WTC11 (cell line): ENCODE measurements at regions not wholly inside any gene's neighbourhood (a gene's known extent, or its start where the extent isn't known, plus 50 kb on each side); places are given as distances from the start of the nearest gene placed in this dataset.

Experiments used
- ATAC-seq: fragments of 200-7000 bp; cut with Tn5 transposase; 2 replicates; pipeline ENCODE4 v1.10.0; 2021; ENCODE audit warnings: mild to moderate bottlenecking, moderate library complexity
- CTCF ChIA-PET: fragments of 300-600 bp; sonication (Branson Sonifier 250); formaldehyde crosslinking; loops from one replicate; lab custom pipeline; 2021; ENCODE audit warnings: antibody characterized with exemption; lab: Charles Lee
- POLR2A ChIA-PET: fragments of 350-600 bp; sonication (Branson Sonifier 250); formaldehyde crosslinking; loops from one replicate; lab custom pipeline; 2021; ENCODE audit warnings: antibody characterized with exemption; lab: Charles Lee
- DNase-seq: peaks from one replicate; pipeline ENCODE4 v3.0.0; 2021; ENCODE audit warnings: low spot score
- H3K27ac Mint-ChIP-seq: 2 replicates; pipeline ENCODE4 v1.8.0; 2021; ENCODE audit warnings: mixed read lengths
- H3K27me3 Mint-ChIP-seq: 2 replicates; pipeline ENCODE4 v1.8.0; 2021; ENCODE audit warnings: low read depth, mild to moderate bottlenecking, moderate library complexity, mixed read lengths
- H3K36me3 Mint-ChIP-seq: 2 replicates; pipeline ENCODE4 v1.8.0; 2021; ENCODE audit warnings: mixed read lengths
- H3K4me1 Mint-ChIP-seq: 2 replicates; pipeline ENCODE4 v1.8.0; 2022; ENCODE audit warnings: mixed read lengths
- H3K4me3 Mint-ChIP-seq: 2 replicates; pipeline ENCODE4 v1.8.0; 2021; ENCODE audit warnings: mild to moderate bottlenecking, moderate library complexity, mixed read lengths
- H3K9me3 Mint-ChIP-seq: 2 replicates; pipeline ENCODE4 v1.8.0; 2021; ENCODE audit warnings: mixed read lengths
- AR ChIP-seq: fragments of 250-450 bp; sonication (Bioruptor Pico); IDR thresholded peaks from 2 replicates; pipeline ENCODE4 v1.9.0; 2021; ENCODE audit warnings: mild to moderate bottlenecking
- ATF1 ChIP-seq: sonication (generic); formaldehyde crosslinking; IDR thresholded peaks from 2 replicates; pipeline ENCODE4 v1.8.1; 2023; ENCODE audit warnings: mild to moderate bottlenecking, moderate library complexity, missing genetic modification reagents
- CDX4 ChIP-seq: fragments of 250-450 bp; sonication (Bioruptor Pico); IDR thresholded peaks from 2 replicates; pipeline ENCODE4 v1.9.0; 2021; ENCODE audit warnings: moderate library complexity, mild to moderate bottlenecking, inconsistent platforms, borderline replicate concordance
- CTCF ChIP-seq: fragments of 200-600 bp; IDR thresholded peaks from 2 replicates; pipeline ENCODE4 v1.8.0; 2022; ENCODE audit warnings: antibody characterized with exemption
- FOXP1 ChIP-seq: sonication (generic); formaldehyde crosslinking; IDR thresholded peaks from 2 replicates; pipeline ENCODE4 v1.8.0; 2022; ENCODE audit warnings: missing genetic modification reagents, mild to moderate bottlenecking, moderate library complexity, borderline replicate concordance
- GRHL2 ChIP-seq: fragments of 250-450 bp; sonication (Bioruptor Pico); IDR thresholded peaks from 2 replicates; pipeline ENCODE4 v1.8.0; 2022; ENCODE audit warnings: mild to moderate bottlenecking, moderate library complexity; ENCODE audit not compliant: insufficient replicate concordance, severe bottlenecking
- HMGA2 ChIP-seq: fragments of 250-450 bp; sonication (Bioruptor Pico); IDR thresholded peaks from 2 replicates; pipeline ENCODE4 v1.4.0; 2021; ENCODE audit warnings: mild to moderate bottlenecking, moderate library complexity
- IRF2 ChIP-seq: sonication (generic); formaldehyde crosslinking; IDR thresholded peaks from 2 replicates; pipeline ENCODE4 v1.8.0; 2022; ENCODE audit warnings: low read depth, missing genetic modification reagents, borderline replicate concordance
- NR2C2 ChIP-seq: sonication (generic); formaldehyde crosslinking; IDR thresholded peaks from 2 replicates; pipeline ENCODE4 v1.8.0; 2022; ENCODE audit warnings: mild to moderate bottlenecking, missing genetic modification reagents
- OVOL2 ChIP-seq: fragments of 250-450 bp; sonication (Bioruptor Pico); IDR thresholded peaks from 2 replicates; pipeline ENCODE4 v1.9.0; 2021; ENCODE audit warnings: mild to moderate bottlenecking, borderline replicate concordance
- PRRX2 ChIP-seq: fragments of 250-450 bp; sonication (Bioruptor Pico); IDR thresholded peaks from 2 replicates; pipeline ENCODE4 v1.8.0; 2021; ENCODE audit warnings: mild to moderate bottlenecking
- SMAD4 ChIP-seq: sonication (generic); formaldehyde crosslinking; IDR thresholded peaks from 2 replicates; pipeline ENCODE4 v1.8.0; 2022; ENCODE audit warnings: mild to moderate bottlenecking, missing genetic modification reagents
- SOX15 ChIP-seq: fragments of 250-450 bp; sonication (Bioruptor Pico); IDR thresholded peaks from 2 replicates; pipeline ENCODE4 v1.9.0; 2021; ENCODE audit warnings: mild to moderate bottlenecking
- SP1 ChIP-seq: sonication (generic); formaldehyde crosslinking; conservative IDR thresholded peaks from 2 replicates; pipeline ENCODE4 v1.8.1; 2022; ENCODE audit warnings: missing genetic modification reagents
- TCF7 ChIP-seq: sonication (generic); formaldehyde crosslinking; IDR thresholded peaks from 2 replicates; pipeline ENCODE4 v1.8.0; 2022; ENCODE audit warnings: mild to moderate bottlenecking, low read depth, missing genetic modification reagents, moderate library complexity
- USF1 ChIP-seq: sonication (generic); formaldehyde crosslinking; IDR thresholded peaks from 2 replicates; pipeline ENCODE4 v1.8.0; 2022; ENCODE audit warnings: mild to moderate bottlenecking, missing genetic modification reagents
- ZBTB21 ChIP-seq: sonication (generic); formaldehyde crosslinking; IDR thresholded peaks from 2 replicates; pipeline ENCODE4 v1.8.1; 2023; ENCODE audit warnings: mild to moderate bottlenecking, missing genetic modification reagents, borderline replicate concordance
- ZNF138 ChIP-seq: sonication (generic); formaldehyde crosslinking; conservative IDR thresholded peaks from 2 replicates; pipeline ENCODE4 v1.8.1; 2022; ENCODE audit warnings: mild to moderate bottlenecking, moderate library complexity, missing genetic modification reagents
- ZNF396 ChIP-seq: fragments of 250-450 bp; sonication (Bioruptor Pico); IDR thresholded peaks from 2 replicates; pipeline ENCODE4 v1.8.0; 2021; ENCODE audit warnings: mild to moderate bottlenecking, moderate library complexity, borderline replicate concordance
- ZNF512 ChIP-seq: sonication (generic); formaldehyde crosslinking; IDR thresholded peaks from 2 replicates; pipeline ENCODE4 v1.8.1; 2022; ENCODE audit warnings: missing genetic modification reagents, borderline replicate concordance
- ZNF671 ChIP-seq: fragments of 250-450 bp; sonication (Bioruptor Pico); IDR thresholded peaks from 2 replicates; pipeline ENCODE4 v1.8.0; 2021; ENCODE audit warnings: mild to moderate bottlenecking
- TF ChIP-seq, protein P1 (sequence below): fragments of 250-450 bp; sonication (Bioruptor Pico); IDR thresholded peaks from 2 replicates; pipeline ENCODE4 v1.9.0; 2021; ENCODE audit warnings: mild to moderate bottlenecking, borderline replicate concordance
- TF ChIP-seq, protein P2 (sequence below): sonication (generic); formaldehyde crosslinking; IDR thresholded peaks from 2 replicates; pipeline ENCODE4 v1.8.1; 2023; ENCODE audit warnings: mild to moderate bottlenecking, missing genetic modification reagents

- ATAC-seq, result no peak
Measured at GRCh38 chr2:234292962-234293243, 204.0 kb downstream of the ARL4C start.

GRCh38 chr2:234292205-234292961 is 204.5 kb downstream of the ARL4C start:
- ATAC-seq, result no peak
- ChIA-PET POLR2A (no interaction called here), CTCF (interaction anchor here (1.0 kb wide), 1 partner anchor 205 kb away, joined by 3 read pairs; no protein-coding TSS in a partner anchor)
- no peak overlapping the region for H3K27ac Mint-ChIP-seq
- peaks cover 13% of the 10 kb centered on the region for H3K4me1 Mint-ChIP-seq
- H3K4me3 Mint-ChIP-seq, result no peak overlapping the region
- no peak for DNase-seq
- H3K27me3 Mint-ChIP-seq, result no peaks in the 10 kb centered on the region
- 0 out of 2 replicates have a peak, but pooled peaks cover 6% of the 10 kb centered on the region for H3K9me3 Mint-ChIP-seq
- no peaks in the 10 kb centered on the region for H3K36me3 Mint-ChIP-seq
- TF ChIP-seq IRF2 (CRISPR knock-in tag), result no peak
- TF ChIP-seq TCF7 (CRISPR knock-in tag), result no peak
- TF ChIP-seq ZBTB21 (CRISPR knock-in tag), result no peak
- no peak for TF ChIP-seq CTCF
- TF ChIP-seq ZNF671 (CRISPR knock-in tag), result no peak
- TF ChIP-seq ZNF512 (CRISPR knock-in tag), result no peak
- TF ChIP-seq AR (CRISPR knock-in tag), result no peak
- TF ChIP-seq, protein P1, sequence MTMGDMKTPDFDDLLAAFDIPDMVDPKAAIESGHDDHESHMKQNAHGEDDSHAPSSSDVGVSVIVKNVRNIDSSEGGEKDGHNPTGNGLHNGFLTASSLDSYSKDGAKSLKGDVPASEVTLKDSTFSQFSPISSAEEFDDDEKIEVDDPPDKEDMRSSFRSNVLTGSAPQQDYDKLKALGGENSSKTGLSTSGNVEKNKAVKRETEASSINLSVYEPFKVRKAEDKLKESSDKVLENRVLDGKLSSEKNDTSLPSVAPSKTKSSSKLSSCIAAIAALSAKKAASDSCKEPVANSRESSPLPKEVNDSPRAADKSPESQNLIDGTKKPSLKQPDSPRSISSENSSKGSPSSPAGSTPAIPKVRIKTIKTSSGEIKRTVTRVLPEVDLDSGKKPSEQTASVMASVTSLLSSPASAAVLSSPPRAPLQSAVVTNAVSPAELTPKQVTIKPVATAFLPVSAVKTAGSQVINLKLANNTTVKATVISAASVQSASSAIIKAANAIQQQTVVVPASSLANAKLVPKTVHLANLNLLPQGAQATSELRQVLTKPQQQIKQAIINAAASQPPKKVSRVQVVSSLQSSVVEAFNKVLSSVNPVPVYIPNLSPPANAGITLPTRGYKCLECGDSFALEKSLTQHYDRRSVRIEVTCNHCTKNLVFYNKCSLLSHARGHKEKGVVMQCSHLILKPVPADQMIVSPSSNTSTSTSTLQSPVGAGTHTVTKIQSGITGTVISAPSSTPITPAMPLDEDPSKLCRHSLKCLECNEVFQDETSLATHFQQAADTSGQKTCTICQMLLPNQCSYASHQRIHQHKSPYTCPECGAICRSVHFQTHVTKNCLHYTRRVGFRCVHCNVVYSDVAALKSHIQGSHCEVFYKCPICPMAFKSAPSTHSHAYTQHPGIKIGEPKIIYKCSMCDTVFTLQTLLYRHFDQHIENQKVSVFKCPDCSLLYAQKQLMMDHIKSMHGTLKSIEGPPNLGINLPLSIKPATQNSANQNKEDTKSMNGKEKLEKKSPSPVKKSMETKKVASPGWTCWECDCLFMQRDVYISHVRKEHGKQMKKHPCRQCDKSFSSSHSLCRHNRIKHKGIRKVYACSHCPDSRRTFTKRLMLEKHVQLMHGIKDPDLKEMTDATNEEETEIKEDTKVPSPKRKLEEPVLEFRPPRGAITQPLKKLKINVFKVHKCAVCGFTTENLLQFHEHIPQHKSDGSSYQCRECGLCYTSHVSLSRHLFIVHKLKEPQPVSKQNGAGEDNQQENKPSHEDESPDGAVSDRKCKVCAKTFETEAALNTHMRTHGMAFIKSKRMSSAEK, result no peak
- no peak for TF ChIP-seq SP1
- no peak for TF ChIP-seq NR2C2 (CRISPR knock-in tag)
- TF ChIP-seq FOXP1 (CRISPR knock-in tag), result no peak

More at GRCh38 chr2:234292962-234293243, 204.0 kb downstream of the ARL4C start:
- TF ChIP-seq ZNF396 (no peak), CDX4 (CRISPR knock-in tag) (no peak), OVOL2 (CRISPR knock-in tag) (no peak), SOX15 (CRISPR knock-in tag) (no peak), ZNF138 (CRISPR knock-in tag) (no peak), ATF1 (CRISPR knock-in tag) (no peak), GRHL2 (CRISPR knock-in tag) (no peak), HMGA2 (CRISPR knock-in tag) (no peak), PRRX2 (no peak), SMAD4 (CRISPR knock-in tag) (no peak), USF1 (CRISPR knock-in tag) (no peak)
- TF ChIP-seq, protein P2, sequence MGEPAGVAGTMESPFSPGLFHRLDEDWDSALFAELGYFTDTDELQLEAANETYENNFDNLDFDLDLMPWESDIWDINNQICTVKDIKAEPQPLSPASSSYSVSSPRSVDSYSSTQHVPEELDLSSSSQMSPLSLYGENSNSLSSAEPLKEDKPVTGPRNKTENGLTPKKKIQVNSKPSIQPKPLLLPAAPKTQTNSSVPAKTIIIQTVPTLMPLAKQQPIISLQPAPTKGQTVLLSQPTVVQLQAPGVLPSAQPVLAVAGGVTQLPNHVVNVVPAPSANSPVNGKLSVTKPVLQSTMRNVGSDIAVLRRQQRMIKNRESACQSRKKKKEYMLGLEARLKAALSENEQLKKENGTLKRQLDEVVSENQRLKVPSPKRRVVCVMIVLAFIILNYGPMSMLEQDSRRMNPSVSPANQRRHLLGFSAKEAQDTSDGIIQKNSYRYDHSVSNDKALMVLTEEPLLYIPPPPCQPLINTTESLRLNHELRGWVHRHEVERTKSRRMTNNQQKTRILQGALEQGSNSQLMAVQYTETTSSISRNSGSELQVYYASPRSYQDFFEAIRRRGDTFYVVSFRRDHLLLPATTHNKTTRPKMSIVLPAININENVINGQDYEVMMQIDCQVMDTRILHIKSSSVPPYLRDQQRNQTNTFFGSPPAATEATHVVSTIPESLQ (CRISPR knock-in tag), result no peak
- no peaks in the 10 kb centered on the region for H3K27me3 Mint-ChIP-seq
- no peaks in the 10 kb centered on the region for H3K36me3 Mint-ChIP-seq
- no peak overlapping the region for H3K27ac Mint-ChIP-seq
- no peak for DNase-seq
- H3K4me3 Mint-ChIP-seq, result no peak overlapping the region
- ChIA-PET POLR2A (no interaction called here), CTCF (interaction anchor here (1.0 to 1.5 kb wide), 2 partner anchors 12 to 205 kb away, joined by 3 to 8 read pairs; no protein-coding TSS in a partner anchor)
- H3K4me1 Mint-ChIP-seq, result peaks cover 13% of the 10 kb centered on the region
- H3K9me3 Mint-ChIP-seq, result 0 out of 2 replicates have a peak, but pooled peaks cover 6% of the 10 kb centered on the region
